GM21515 (cell line): ENCODE measurements at regions not wholly inside any gene's neighbourhood (a gene's known extent, or its start where the extent isn't known, plus 50 kb on each side); places are given as distances from the start of the nearest gene placed in this dataset.

Experiments used
- ATAC-seq: cut with Tn5 transposase; IDR thresholded peaks from one replicate; pipeline ENCODE4 v1.9.1; 2021; ENCODE audit not compliant: unreplicated experiment

GRCh38 chr7:113486548-113486947 lies 368.2 kb upstream of the SMIM30 start:
- no peak for ATAC-seq

- ATAC-seq = no peak
Measured at GRCh38 chr7:113483657-113484056, 365.3 kb upstream of the SMIM30 start.

GRCh38 chr7:113480537-113480936 lies 362.2 kb upstream of the SMIM30 start:
- no peak for ATAC-seq

GRCh38 chr7:113464096-113464855 lies 345.9 kb upstream of the SMIM30 start:
- ATAC-seq = no peak

GRCh38 chr7:113460067-113460466 lies 341.7 kb upstream of the SMIM30 start:
- no peak for ATAC-seq

GRCh38 chr7:113456533-113456932 lies 338.2 kb upstream of the SMIM30 start:
- no peak for ATAC-seq

GRCh38 chr7:113454597-113455169 lies 336.3 kb upstream of the SMIM30 start:
- ATAC-seq = no peak

- ATAC-seq = no peak
Measured at GRCh38 chr7:113452245-113452644, 333.9 kb upstream of the SMIM30 start.

GRCh38 chr7:113446791-113447190 lies 328.4 kb upstream of the SMIM30 start:
- no peak for ATAC-seq

- ATAC-seq = no peak
Measured at GRCh38 chr7:113446391-113446790, 328.0 kb upstream of the SMIM30 start.

GRCh38 chr7:113444261-113444660 lies 325.9 kb upstream of the SMIM30 start:
- ATAC-seq = no peak

GRCh38 chr7:113440173-113440572 lies 321.8 kb upstream of the SMIM30 start:
- no peak for ATAC-seq

GRCh38 chr7:113431406-113431805 lies 313.1 kb upstream of the SMIM30 start:
- no peak for ATAC-seq

- no peak for ATAC-seq
Measured at GRCh38 chr7:113424185-113424817, 305.9 kb upstream of the SMIM30 start.

- peak; percentile 100 for ATAC-seq
Measured at GRCh38 chr7:113421696-113422330, 303.5 kb upstream of the SMIM30 start.

GRCh38 chr7:113414401-113415035 lies 296.2 kb upstream of the SMIM30 start:
- ATAC-seq = no peak

- no peak for ATAC-seq
Measured at GRCh38 chr7:113412410-113412809, 294.1 kb upstream of the SMIM30 start.

GRCh38 chr7:113410796-113411195 lies 292.4 kb upstream of the SMIM30 start:
- no peak for ATAC-seq

- no peak for ATAC-seq
Measured at GRCh38 chr7:113408999-113409398, 290.6 kb upstream of the SMIM30 start.

GRCh38 chr7:113405296-113406056 lies 287.1 kb upstream of the SMIM30 start:
- no peak for ATAC-seq

GRCh38 chr7:113404245-113404644 lies 285.9 kb upstream of the SMIM30 start:
- ATAC-seq = no peak
